Esophagus (tissue), 2 donors: ENCODE measurements at regions not wholly inside any gene's neighbourhood (a gene's known extent, or its start where the extent isn't known, plus 50 kb on each side); places are given as distances from the start of the nearest gene placed in this dataset.

Experiments used
- H3K27ac ChIP-seq, 2 donors: one replicate each; pipeline ENCODE4 v1.5.1; 2013; ENCODE audit warnings: low read depth in 2 of 2, mild to moderate bottlenecking in 2 of 2, inconsistent platforms in 1 of 2, low read length in 1 of 2, moderate library complexity in 1 of 2
- H3K27me3 ChIP-seq, 2 donors: one replicate each; pipeline ENCODE4 v1.6.1; 2013; ENCODE audit warnings: low read length in 2 of 2, control low read depth in 1 of 2, mild to moderate bottlenecking in 1 of 2; ENCODE audit not compliant: insufficient read depth in 2 of 2, control insufficient read depth in 1 of 2
- H3K36me3 ChIP-seq, 2 donors: one replicate each; pipeline ENCODE4 v1.6.1; 2013; ENCODE audit warnings: low read length in 1 of 2; ENCODE audit not compliant: control insufficient read depth in 2 of 2, insufficient read depth in 2 of 2
- H3K4me1 ChIP-seq, 2 donors: one replicate each; pipeline ENCODE4 v1.6.1; 2013; ENCODE audit warnings: low read length in 1 of 2; ENCODE audit not compliant: control insufficient read depth in 2 of 2, insufficient read depth in 2 of 2
- H3K4me3 ChIP-seq, 2 donors: one replicate each; pipeline ENCODE4 v1.5.1; 2013; ENCODE audit warnings: low read length in 2 of 2, mild to moderate bottlenecking in 2 of 2, low read depth in 1 of 2, moderate library complexity in 1 of 2
- H3K9me3 ChIP-seq, 2 donors: one replicate each; pipeline ENCODE4 v1.6.1; 2013; ENCODE audit warnings: mild to moderate bottlenecking in 2 of 2, low read depth in 1 of 2, low read length in 1 of 2, moderate library complexity in 1 of 2; ENCODE audit not compliant: control insufficient read depth in 2 of 2, insufficient read depth in 1 of 2
- WGBS, 2 donors: extraction: QIAGEN DNeasy Blood & Tissue Kit; methylation state at CpG; one replicate each; pipeline ENCODE4 v1.1.7; 2013; 5-methylcytosine and 5-hydroxymethylcytosine counted together
- donor health status: healthy with polysubstance abuse.
- donor health status: Bipolar disorder and iron deficiency.

- Histone ChIP-seq H3K9me3 (peaks cover 0 to 2% of the 10 kb centered on the region in 2 donors), H3K4me1 (no peaks in the 10 kb centered on the region), H3K4me3 (no peak overlapping the region), H3K27ac (no peak overlapping the region), H3K27me3 (no peaks in the 10 kb centered on the region), H3K36me3 (no peaks in the 10 kb centered on the region)
- 77 to 85% methylated on average over 2 of the region's 2 CpGs for WGBS, 2 donors
Measured at GRCh38 chr12:31828071-31828470, 99.2 kb upstream of the AMN1 start.

- Histone ChIP-seq H3K9me3 (no peaks in the 10 kb centered on the region), H3K27ac (no peak overlapping the region), H3K36me3 (no peaks in the 10 kb centered on the region), H3K4me1 (no peaks in the 10 kb centered on the region), H3K4me3 (no peak overlapping the region), H3K27me3 (no peaks in the 10 kb centered on the region)
Measured at GRCh38 chr12:31822761-31823160, 93.9 kb upstream of the AMN1 start.

- no peaks in the 10 kb centered on the region for H3K27me3 ChIP-seq
- H3K9me3 ChIP-seq, result no peaks in the 10 kb centered on the region
- no peak overlapping the region for H3K4me3 ChIP-seq
- no peaks in the 10 kb centered on the region for H3K36me3 ChIP-seq
- H3K4me1 ChIP-seq, result no peaks in the 10 kb centered on the region
- WGBS, 2 donors, result 93 to 94% methylated on average over 3 of the region's 3 CpGs
- H3K27ac ChIP-seq, result no peak overlapping the region
Measured at GRCh38 chr12:31821484-31821883, 92.7 kb upstream of the AMN1 start.

- Histone ChIP-seq H3K27ac (no peak overlapping the region), H3K4me3 (no peak overlapping the region), H3K9me3 (no peaks in the 10 kb centered on the region), H3K4me1 (no peaks in the 10 kb centered on the region), H3K36me3 (no peaks in the 10 kb centered on the region), H3K27me3 (no peaks in the 10 kb centered on the region)
- WGBS, 2 donors, result 90% methylated on average over 7 of the region's 7 CpGs
Measured at GRCh38 chr12:31820832-31821231, 92.0 kb upstream of the AMN1 start.

- no peaks in the 10 kb centered on the region for H3K9me3 ChIP-seq
- H3K4me3 ChIP-seq, result no peak overlapping the region
- 82 to 86% methylated on average over 2 of the region's 2 CpGs for WGBS, 2 donors
- H3K27ac ChIP-seq, result no peak overlapping the region
- H3K4me1 ChIP-seq, result no peaks in the 10 kb centered on the region
- H3K27me3 ChIP-seq, result no peaks in the 10 kb centered on the region
- H3K36me3 ChIP-seq, result no peaks in the 10 kb centered on the region
Measured at GRCh38 chr12:31819427-31819826, 90.6 kb upstream of the AMN1 start.

GRCh38 chr12:31818623-31819268 is 89.9 kb upstream of the AMN1 start:
- Histone ChIP-seq H3K27ac (no peak overlapping the region), H3K9me3 (no peaks in the 10 kb centered on the region), H3K4me1 (no peaks in the 10 kb centered on the region), H3K36me3 (no peaks in the 10 kb centered on the region), H3K4me3 (no peak overlapping the region), H3K27me3 (no peaks in the 10 kb centered on the region)
- WGBS, 2 donors, result 38 to 91% methylated on average over 2 of the region's 2 CpGs

- no peaks in the 10 kb centered on the region for H3K9me3 ChIP-seq
- no peak overlapping the region for H3K27ac ChIP-seq
- H3K27me3 ChIP-seq, result no peaks in the 10 kb centered on the region
- no peak overlapping the region for H3K4me3 ChIP-seq
- WGBS, 2 donors, result 37 to 91% methylated on average over 5 of the region's 5 CpGs
- H3K36me3 ChIP-seq, result no peaks in the 10 kb centered on the region
- H3K4me1 ChIP-seq, result no peaks in the 10 kb centered on the region
Measured at GRCh38 chr12:31817120-31817519, 88.3 kb upstream of the AMN1 start.

GRCh38 chr12:31815096-31815495 is 86.3 kb upstream of the AMN1 start:
- Histone ChIP-seq H3K36me3 (no peaks in the 10 kb centered on the region), H3K9me3 (no peaks in the 10 kb centered on the region), H3K4me3 (no peak overlapping the region), H3K27me3 (no peaks in the 10 kb centered on the region), H3K4me1 (no peaks in the 10 kb centered on the region), H3K27ac (no peak overlapping the region)
- 65 to 67% methylated on average over 1 of the region's 1 CpG for WGBS, 2 donors

- Histone ChIP-seq H3K27me3 (no peaks in the 10 kb centered on the region), H3K9me3 (no peaks in the 10 kb centered on the region), H3K36me3 (no peaks in the 10 kb centered on the region), H3K27ac (no peak overlapping the region), H3K4me1 (no peaks in the 10 kb centered on the region), H3K4me3 (no peak overlapping the region)
- WGBS, 2 donors, result 63% methylated on average over 1 of the region's 1 CpG
Measured at GRCh38 chr12:31813305-31813704, 84.5 kb upstream of the AMN1 start.

- WGBS, 2 donors, result 84 to 92% methylated on average over 1 of the region's 1 CpG
- H3K4me3 ChIP-seq, result no peak overlapping the region
- H3K27ac ChIP-seq, result no peak overlapping the region
- H3K9me3 ChIP-seq, result no peaks in the 10 kb centered on the region
- H3K36me3 ChIP-seq, result no peaks in the 10 kb centered on the region
- no peaks in the 10 kb centered on the region for H3K4me1 ChIP-seq
- no peaks in the 10 kb centered on the region for H3K27me3 ChIP-seq
Measured at GRCh38 chr12:31807773-31808097, 78.9 kb upstream of the AMN1 start.
